Spleen (tissue), 11 donors: ENCODE measurements at regions not wholly inside any gene's neighbourhood (a gene's known extent, or its start where the extent isn't known, plus 50 kb on each side); places are given as distances from the start of the nearest gene placed in this dataset.

Experiments
- DNase-seq: peaks from one replicate; pipeline ENCODE4 v3.0.0-alpha.2; 2020
- H3K27ac ChIP-seq, 8 donors: fragments of 200-600 bp; sonication (generic) in 7 of 8; 1 replicate in 4 of 8; 2 replicates in 4 of 8; pipeline versions ENCODE4 v1.5.0 to v1.8.0; 2016 to 2021; ENCODE audit warnings: inconsistent platforms in 4 of 8, mild to moderate bottlenecking in 4 of 8, moderate library complexity in 1 of 8
- H3K27me3 ChIP-seq, 7 donors: fragments of 200-600 bp; sonication (generic) in 6 of 7; replicated peaks in 1 of 7; 1 replicate in 4 of 7; 2 replicates in 3 of 7; pipeline versions ENCODE4 v1.5.0 to v1.8.0; 2016 to 2021; ENCODE audit warnings: inconsistent platforms in 3 of 7, mild to moderate bottlenecking in 1 of 7
- H3K36me3 ChIP-seq, 6 donors: fragments of 200-600 bp; sonication (generic) in 5 of 6; 1 replicate in 4 of 6; 2 replicates in 2 of 6; pipeline versions ENCODE4 v1.5.0 to v1.8.0; 2016 to 2021; ENCODE audit warnings: inconsistent platforms in 2 of 6
- H3K4me1 ChIP-seq, 6 donors: fragments of 200-600 bp; sonication (generic) in 5 of 6; 1 replicate in 3 of 6; 2 replicates in 3 of 6; pipeline versions ENCODE4 v1.5.0 to v1.8.0; 2016 to 2021; ENCODE audit warnings: inconsistent platforms in 3 of 6
- H3K4me3 ChIP-seq, 8 donors: fragments of 200-600 bp; sonication (generic) in 7 of 8; 1 replicate in 4 of 8; 2 replicates in 4 of 8; pipeline versions ENCODE4 v1.5.0 to v1.8.0; 2016 to 2021; ENCODE audit warnings: inconsistent platforms in 4 of 8, mild to moderate bottlenecking in 4 of 8, moderate library complexity in 2 of 8
- H3K9me3 ChIP-seq, 8 donors: fragments of 200-600 bp; sonication (generic) in 7 of 8; 1 replicate in 4 of 8; 2 replicates in 4 of 8; pipeline versions ENCODE4 v1.5.0 to v1.8.0; 2016 to 2021; ENCODE audit warnings: inconsistent platforms in 4 of 8
- POLR2A ChIP-seq, 3 donors: fragments of 450-650 bp; IDR thresholded peaks; one replicate each; pipeline ENCODE4 v1.5.1; 2017; ENCODE audit warnings: antibody characterized with exemption in 3 of 3, mild to moderate bottlenecking in 1 of 3
- POLR2AphosphoS5 ChIP-seq, 3 donors: sonication (generic); formaldehyde crosslinking; IDR thresholded peaks; one replicate each; pipeline ENCODE4 v1.5.1; 2017; ENCODE audit warnings: antibody characterized with exemption in 3 of 3
- WGBS, 5 donors: extraction: QIAGEN DNeasy Blood & Tissue Kit in 3 of 5; methylation state at CpG; one replicate each; pipeline versions ENCODE4 v1.1.5 to v1.1.7; 2013 to 2018; 5-methylcytosine and 5-hydroxymethylcytosine counted together
- intact Hi-C: fragments of 100-400 bp; cut with DNase I; formaldehyde crosslinking; loops from one replicate; pipeline ENCODE4 v1.15.0; 2023; ENCODE audit warnings: low total_unique reads
- TF ChIP-seq, protein P1 (sequence below), 11 experiments: fragments of 200-600 bp in 7 of 11; fragments of 450-650 bp in 4 of 11; sonication (generic) in 4 of 11; IDR thresholded peaks in 8 of 11; conservative IDR thresholded peaks in 3 of 11; 1 replicate in 7 of 11; 2 replicates in 4 of 11; pipeline versions ENCODE4 v1.4.0 to v1.8.0; 2016 to 2021; ENCODE audit warnings: antibody characterized with exemption in 11 of 11, inconsistent platforms in 4 of 11, mild to moderate bottlenecking in 1 of 11
- donor health status: healthy with polysubstance abuse.
- donor health status: DM: no; HTN: no; CAD: no; lungs with moderate emphysema.
- donor health status: DM: no; HTN: no; CAD: no.
- donor health status: Bipolar disorder and iron deficiency.
- donor health status: healthy.
- donor health status: DM: no; HTN: no; CAD: no.
- donor health status: DM: yes; HTN: yes; CAD: no.

DNA sequence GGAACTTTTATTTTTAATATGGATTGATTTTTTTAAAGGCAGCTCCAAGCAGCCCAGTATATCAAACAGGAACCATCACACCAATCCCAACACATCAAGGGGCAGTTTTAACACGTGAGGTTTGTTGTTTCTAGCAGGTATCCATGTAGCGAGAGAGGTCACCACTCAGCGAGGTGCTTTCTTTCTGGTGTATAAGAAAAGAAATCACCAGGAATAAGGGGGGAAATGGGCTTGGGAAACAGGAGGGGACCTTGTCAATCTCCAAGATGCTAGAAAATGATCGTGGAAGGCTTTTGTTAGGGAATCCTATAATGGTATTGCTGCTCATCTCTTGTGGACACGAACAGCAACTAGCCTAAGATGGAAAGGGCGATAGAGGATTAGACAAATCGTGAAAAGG lies 402.9 kb upstream of the ATP11B start:
- Histone ChIP-seq H3K4me1 (no peaks in the 10 kb centered on the region), H3K4me3 (no peak overlapping the region), H3K27me3 (peaks cover 0 to 4% (median 0%) of the 10 kb centered on the region in 7 donors), H3K9me3 (no peaks in the 10 kb centered on the region), H3K36me3 (no peaks in the 10 kb centered on the region), H3K27ac (no peak overlapping the region)
- 69 to 78% (median 75%) methylated on average over 7 of the region's 7 CpGs for WGBS, 5 donors
- TF ChIP-seq, protein P1, sequence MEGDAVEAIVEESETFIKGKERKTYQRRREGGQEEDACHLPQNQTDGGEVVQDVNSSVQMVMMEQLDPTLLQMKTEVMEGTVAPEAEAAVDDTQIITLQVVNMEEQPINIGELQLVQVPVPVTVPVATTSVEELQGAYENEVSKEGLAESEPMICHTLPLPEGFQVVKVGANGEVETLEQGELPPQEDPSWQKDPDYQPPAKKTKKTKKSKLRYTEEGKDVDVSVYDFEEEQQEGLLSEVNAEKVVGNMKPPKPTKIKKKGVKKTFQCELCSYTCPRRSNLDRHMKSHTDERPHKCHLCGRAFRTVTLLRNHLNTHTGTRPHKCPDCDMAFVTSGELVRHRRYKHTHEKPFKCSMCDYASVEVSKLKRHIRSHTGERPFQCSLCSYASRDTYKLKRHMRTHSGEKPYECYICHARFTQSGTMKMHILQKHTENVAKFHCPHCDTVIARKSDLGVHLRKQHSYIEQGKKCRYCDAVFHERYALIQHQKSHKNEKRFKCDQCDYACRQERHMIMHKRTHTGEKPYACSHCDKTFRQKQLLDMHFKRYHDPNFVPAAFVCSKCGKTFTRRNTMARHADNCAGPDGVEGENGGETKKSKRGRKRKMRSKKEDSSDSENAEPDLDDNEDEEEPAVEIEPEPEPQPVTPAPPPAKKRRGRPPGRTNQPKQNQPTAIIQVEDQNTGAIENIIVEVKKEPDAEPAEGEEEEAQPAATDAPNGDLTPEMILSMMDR (IDR thresholded peaks at IDR 0.05 in 8 of 11, conservative IDR thresholded peaks at IDR 0.05 in 3 of 11) = no peak
- TF ChIP-seq POLR2A (IDR thresholded peaks at IDR 0.05) (no peak), POLR2AphosphoS5 (IDR thresholded peaks at IDR 0.05) (no peak)
- no peak for DNase-seq
- intact Hi-C loops = no loop called here

DNA sequence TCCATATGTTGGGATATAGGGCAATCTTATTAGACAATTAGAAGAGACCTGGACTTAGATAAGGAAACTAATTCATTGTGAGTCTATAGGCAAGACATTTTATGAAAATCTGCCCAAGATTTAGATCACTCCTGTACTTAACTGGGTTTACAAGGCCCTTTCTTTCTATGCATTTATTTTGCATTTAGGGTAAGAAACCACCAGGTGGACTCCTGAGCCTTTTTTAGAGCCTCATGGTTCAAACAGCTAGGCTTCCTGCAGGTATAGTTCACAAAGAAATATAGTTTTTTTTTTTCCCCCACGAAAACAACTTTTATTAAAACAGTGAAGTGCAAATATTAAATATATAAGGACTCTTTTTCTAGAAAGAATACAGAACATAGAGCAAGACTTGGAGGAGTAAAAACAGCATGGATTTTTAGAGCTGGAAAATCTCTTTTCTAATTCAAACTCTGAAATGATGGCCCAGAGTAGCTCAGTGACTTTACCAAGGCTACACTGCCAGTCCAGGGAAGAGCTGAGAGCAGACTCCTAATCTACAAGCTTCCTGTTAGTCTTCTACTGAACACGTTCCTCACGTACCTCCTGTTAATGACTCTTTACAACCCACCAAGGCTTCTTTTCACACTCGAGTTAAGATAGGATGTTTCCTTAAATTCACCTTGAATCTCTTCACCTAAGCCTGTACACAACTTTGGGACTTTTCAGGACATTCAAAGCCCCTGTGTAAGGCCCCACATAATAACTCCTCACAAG lies 400.9 kb upstream of the ATP11B start:
- intact Hi-C loops = no loop called here
- H3K27me3 ChIP-seq = peaks cover 0 to 4% (median 0%) of the 10 kb centered on the region in 7 donors
- DNase-seq = no peak
- TF ChIP-seq POLR2AphosphoS5 (IDR thresholded peaks at IDR 0.05) (no peak), POLR2A (IDR thresholded peaks at IDR 0.05) (no peak)
- TF ChIP-seq, protein P1 (IDR thresholded peaks at IDR 0.05 in 8 of 11, conservative IDR thresholded peaks at IDR 0.05 in 3 of 11) = no peak
- no peaks in the 10 kb centered on the region for H3K9me3 ChIP-seq
- WGBS, 5 donors = 41 to 61% (median 56%) methylated on average over 4 of the region's 4 CpGs
- no peaks in the 10 kb centered on the region for H3K4me1 ChIP-seq
- H3K27ac ChIP-seq = no peak overlapping the region
- H3K36me3 ChIP-seq = no peaks in the 10 kb centered on the region
- H3K4me3 ChIP-seq = no peak overlapping the region

DNA sequence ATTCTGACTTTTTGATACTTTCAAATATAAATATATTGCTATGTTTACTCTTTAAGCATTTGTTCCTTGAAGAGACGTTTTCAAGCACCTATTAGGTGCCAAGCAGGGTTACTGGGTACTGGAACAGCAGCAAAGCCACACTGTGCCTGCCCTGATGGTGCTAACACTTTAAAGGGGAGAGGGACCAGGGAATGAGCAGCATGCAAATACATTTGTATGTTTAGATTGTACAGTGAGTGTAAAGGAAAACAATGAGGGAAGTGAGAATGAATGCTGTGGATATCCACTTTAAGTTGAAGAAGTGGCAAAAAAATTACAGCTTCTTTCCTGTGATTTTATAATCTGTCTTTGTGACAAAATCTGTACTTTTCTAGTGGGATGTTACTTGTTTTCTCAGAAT lies 400.2 kb upstream of the ATP11B start:
- no peaks in the 10 kb centered on the region for H3K36me3 ChIP-seq
- WGBS, 5 donors = 28 to 56% (median 47%) methylated on average over 1 of the region's 1 CpG

DNA sequence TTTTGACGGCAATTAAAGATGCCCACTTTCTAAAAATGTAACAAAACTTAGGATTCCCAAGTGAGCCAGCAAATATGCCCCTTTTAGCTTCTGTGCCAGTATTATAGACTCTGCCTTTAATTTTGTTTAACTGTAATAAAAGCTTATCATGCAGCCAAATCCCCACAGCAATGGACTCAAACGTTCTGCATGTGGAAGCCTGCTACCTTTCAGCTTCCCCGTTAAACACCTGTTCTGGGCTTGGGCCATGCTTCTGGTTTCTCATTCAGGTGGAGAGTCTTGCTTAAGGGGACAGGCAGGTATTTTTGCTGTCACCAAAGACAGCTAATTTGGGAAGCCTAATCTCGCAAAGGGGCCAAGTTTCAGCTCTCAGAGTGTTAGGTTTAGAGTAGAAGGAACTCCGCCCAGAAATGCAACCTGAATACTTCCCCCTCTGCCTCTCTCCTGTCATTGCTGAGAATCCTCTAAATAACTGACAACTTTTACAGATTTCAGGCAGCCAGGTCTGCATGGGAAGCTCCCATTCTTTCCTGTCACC lies 399.4 kb upstream of the ATP11B start:
- WGBS, 5 donors = 60 to 67% (median 62%) methylated on average over 5 of the region's 5 CpGs
- Histone ChIP-seq H3K4me3 (no peak overlapping the region), H3K9me3 (no peaks in the 10 kb centered on the region), H3K36me3 (no peaks in the 10 kb centered on the region), H3K4me1 (no peaks in the 10 kb centered on the region), H3K27me3 (peaks cover 0 to 4% (median 0%) of the 10 kb centered on the region in 7 donors), H3K27ac (no peak overlapping the region)
- no peak for DNase-seq
- intact Hi-C loops = no loop called here
- TF ChIP-seq POLR2A (IDR thresholded peaks at IDR 0.05) (no peak), POLR2AphosphoS5 (IDR thresholded peaks at IDR 0.05) (no peak)
- TF ChIP-seq, protein P1 (IDR thresholded peaks at IDR 0.05 in 8 of 11, conservative IDR thresholded peaks at IDR 0.05 in 3 of 11) = no peak

More for the DNA sequence above, 400.2 kb upstream of the ATP11B start:
- Histone ChIP-seq H3K27ac (no peak overlapping the region), H3K9me3 (no peaks in the 10 kb centered on the region), H3K4me3 (no peak overlapping the region), H3K27me3 (peaks cover 0 to 4% (median 0%) of the 10 kb centered on the region in 7 donors), H3K4me1 (no peaks in the 10 kb centered on the region)
- DNase-seq = no peak
- intact Hi-C loops = no loop called here
- no peak for TF ChIP-seq POLR2AphosphoS5 (IDR thresholded peaks at IDR 0.05)
- no peak for TF ChIP-seq POLR2A (IDR thresholded peaks at IDR 0.05)
- TF ChIP-seq, protein P1 (IDR thresholded peaks at IDR 0.05 in 8 of 11, conservative IDR thresholded peaks at IDR 0.05 in 3 of 11) = no peak
